K562 (cell line): ENCODE measurements at regions not wholly inside any gene's neighbourhood (a gene's known extent, or its start where the extent isn't known, plus 50 kb on each side); places are given as distances from the start of the nearest gene placed in this dataset.

Experiments used
- ATAC-seq: fragments of 200-7000 bp; cut with Tn5 transposase; 3 replicates; pipeline ENCODE4 v1.9.1; 2020; ENCODE audit warnings: moderate library complexity
- BruUV-seq: library from RNA; stranded (reverse); fragments of 400-500 nt; replicated peaks from 2 replicates; lab custom pipeline; 2021; lab: Mats Ljungman, UMichigan
- CTCF ChIA-PET: fragments of 300-600 bp; formaldehyde crosslinking; extraction: SDS; loops from one replicate; lab custom pipeline; 2021; ENCODE audit warnings: low intra/inter-chr PET ratio; lab: Yijun Ruan, JAX
- POLR2A ChIA-PET: fragments of 300-600, 350-650 bp; sonication (Branson Sonifier 250); formaldehyde crosslinking; extraction: SDS; loops from one replicate; lab custom pipeline; 2021; ENCODE audit warnings: antibody characterized with exemption, inconsistent platforms; lab: Yijun Ruan, JAX
- DNase-seq, 4 experiments: peaks; one replicate each; pipeline versions ENCODE4 v3.0.0 to v3.0.0-alpha.2; 2011 to 2018; ENCODE audit warnings: low spot score in 3 of 4, mixed read lengths in 3 of 4; ENCODE audit errors: extremely low read depth in 1 of 4
- FAIRE-seq: peaks from 2 replicates; lab custom pipeline; 2011; peaks lifted over from hg19 to GRCh38; lab: Jason Lieb, UNC
- H2AFZ ChIP-seq: 2 replicates; pipeline ENCODE4 v1.6.0; 2011; ENCODE audit warnings: low read depth, low read length, control low read depth, inconsistent platforms
- H3K27ac ChIP-seq: fragments of 200-600 bp; 3 replicates; pipeline ENCODE4 v1.8.0; 2011; ENCODE audit warnings: low read depth, mild to moderate bottlenecking, control low read depth, inconsistent platforms, low read length, moderate library complexity, mixed read lengths; ENCODE audit errors: extremely low read depth
- H3K27me3 ChIP-seq, 2 experiments: fragments of 300-600 bp in 1 of 2; 2 replicates in 1 of 2; 3 replicates in 1 of 2; pipeline versions ENCODE4 v1.6.0 to v1.8.0; 2011; ENCODE audit warnings: inconsistent platforms in 2 of 2, low read length in 2 of 2, mild to moderate bottlenecking in 1 of 2, mixed read lengths in 1 of 2, moderate library complexity in 1 of 2; ENCODE audit not compliant: control insufficient read depth in 2 of 2, insufficient read depth in 2 of 2
- H3K36me3 ChIP-seq: fragments of 300-600 bp; 3 replicates; pipeline ENCODE4 v1.8.0; 2011; ENCODE audit warnings: mild to moderate bottlenecking, low read length, inconsistent platforms; ENCODE audit not compliant: control insufficient read depth, insufficient read depth
- H3K4me1 ChIP-seq, 2 experiments: fragments of 200-600 bp in 1 of 2; replicated peaks in 1 of 2; 2 replicates in 1 of 2; 3 replicates in 1 of 2; pipeline versions ENCODE4 v1.5.1 to v1.8.0; 2011; ENCODE audit warnings: inconsistent platforms in 2 of 2, low read length in 2 of 2, mild to moderate bottlenecking in 1 of 2, mixed read lengths in 1 of 2, moderate library complexity in 1 of 2; ENCODE audit not compliant: control insufficient read depth in 2 of 2, insufficient read depth in 2 of 2
- H3K4me2 ChIP-seq: 2 replicates; pipeline ENCODE4 v1.6.1; 2011; ENCODE audit warnings: low read length, control low read depth, inconsistent platforms, mixed read lengths; ENCODE audit not compliant: insufficient read depth
- H3K4me3 ChIP-seq: fragments of 200-600 bp; sonication (generic), shearing (Covaris generic); 2 replicates; pipeline ENCODE4 v1.5.1; 2016; ENCODE audit warnings: control low read depth, inconsistent platforms
- H3K79me2 ChIP-seq: fragments of 200-600 bp; 3 replicates; pipeline ENCODE4 v1.8.0; 2011; ENCODE audit warnings: low read length, inconsistent platforms; ENCODE audit not compliant: control insufficient read depth, insufficient read depth
- H3K9ac ChIP-seq, 2 experiments: 2 replicates each; pipeline versions ENCODE4 v1.6.0 to v1.6.1; 2011; ENCODE audit warnings: low read depth in 2 of 2, low read length in 2 of 2, control low read depth in 1 of 2, inconsistent platforms in 1 of 2, mild to moderate bottlenecking in 1 of 2, mixed read lengths in 1 of 2; ENCODE audit not compliant: insufficient read depth in 1 of 2
- H3K9me1 ChIP-seq: one replicate; pipeline ENCODE4 v1.6.0; 2011; ENCODE audit warnings: inconsistent platforms, mild to moderate bottlenecking, low read length, moderate library complexity; ENCODE audit not compliant: control insufficient read depth, insufficient read depth
- H3K9me3 ChIP-seq: replicated peaks from 2 replicates; pipeline ENCODE4 v1.5.1; 2011; ENCODE audit warnings: low read depth, low read length, inconsistent platforms; ENCODE audit not compliant: control insufficient read depth, insufficient read depth
- H4K20me1 ChIP-seq: replicated peaks from 2 replicates; pipeline ENCODE4 v1.6.1; 2011; ENCODE audit warnings: low read length, inconsistent platforms, mixed read lengths; ENCODE audit not compliant: control insufficient read depth, insufficient read depth
- CTCF ChIP-seq, 3 experiments: IDR thresholded peaks in 2 of 3; conservative IDR thresholded peaks in 1 of 3; 2 replicates each; pipeline ENCODE4 v1.5.1; 2011 to 2012; ENCODE audit warnings: low read length in 3 of 3, mild to moderate bottlenecking in 3 of 3, control low read depth in 2 of 3, improper control_type of control experiment in 1 of 3, inconsistent platforms in 1 of 3, low read depth in 1 of 3, mixed read lengths in 1 of 3, moderate library complexity in 1 of 3; ENCODE audit not compliant: insufficient read depth in 2 of 3
- DACH1 ChIP-seq: fragments of 450-650 bp; IDR thresholded peaks from 2 replicates; pipeline ENCODE4 v1.6.1; 2018; ENCODE audit not compliant: partially characterized antibody
- FOXP1 ChIP-seq: sonication (generic); formaldehyde crosslinking; IDR thresholded peaks from 2 replicates; pipeline ENCODE4 v1.8.0; 2022; ENCODE audit warnings: mild to moderate bottlenecking, missing genetic modification reagents
- PATZ1 ChIP-seq: fragments of 250-450 bp; sonication (Bioruptor Pico); IDR thresholded peaks from 2 replicates; pipeline ENCODE4 v1.5.0; 2020; ENCODE audit warnings: mild to moderate bottlenecking, borderline replicate concordance
- RAD21 ChIP-seq, 2 experiments: fragments of 250-450 bp in 1 of 2; fragments of 450-650 bp in 1 of 2; sonication (Bioruptor Pico) in 1 of 2; formaldehyde crosslinking in 1 of 2; IDR thresholded peaks in 1 of 2; conservative IDR thresholded peaks in 1 of 2; 2 replicates each; pipeline versions ENCODE4 v1.4.0 to v1.8.0; 2020 to 2022; ENCODE audit warnings: mild to moderate bottlenecking in 2 of 2, moderate library complexity in 1 of 2
- SAFB2 ChIP-seq: fragments of 200-400 bp; formaldehyde crosslinking; IDR thresholded peaks from 2 replicates; pipeline ENCODE4 v1.6.1; 2018; ENCODE audit warnings: borderline replicate concordance, low read length, low read depth, moderate library complexity; ENCODE audit not compliant: severe bottlenecking
- SMC3 ChIP-seq: conservative IDR thresholded peaks from 2 replicates; pipeline ENCODE4 v1.6.1; 2011; ENCODE audit warnings: low read depth, low read length, improper control_type of control experiment; ENCODE audit not compliant: insufficient read depth
- SP1 ChIP-seq: sonication (generic); formaldehyde crosslinking; IDR thresholded peaks from 2 replicates; pipeline ENCODE4 v1.8.1; 2022; ENCODE audit warnings: mild to moderate bottlenecking, missing genetic modification reagents
- TCF3 ChIP-seq: sonication (generic); formaldehyde crosslinking; IDR thresholded peaks from 2 replicates; pipeline ENCODE4 v1.4.0; 2020; ENCODE audit warnings: mild to moderate bottlenecking, missing genetic modification reagents
- WGBS: fragments of 100-300 bp; shearing (Covaris generic); methylation state at CpG from one replicate; pipeline ENCODE4 v1.1.6; 2016; ENCODE audit warnings: low coverage, mixed read lengths; ENCODE audit not compliant: insufficient coverage; ENCODE audit errors: missing lambda C conversion rate; 5-methylcytosine and 5-hydroxymethylcytosine counted together
- in situ Hi-C: fragments of 300-500 bp; cut with MboI; formaldehyde crosslinking; loops from 4 replicates; pipeline ENCODE4 v1.15.0; 2018; ENCODE audit warnings: inconsistent platforms, mixed read lengths
- intact Hi-C: fragments of 100-400 bp; cut with micrococcal nuclease; formaldehyde crosslinking; loops from 2 replicates; pipeline ENCODE4 v1.14.2; 2022

DNA sequence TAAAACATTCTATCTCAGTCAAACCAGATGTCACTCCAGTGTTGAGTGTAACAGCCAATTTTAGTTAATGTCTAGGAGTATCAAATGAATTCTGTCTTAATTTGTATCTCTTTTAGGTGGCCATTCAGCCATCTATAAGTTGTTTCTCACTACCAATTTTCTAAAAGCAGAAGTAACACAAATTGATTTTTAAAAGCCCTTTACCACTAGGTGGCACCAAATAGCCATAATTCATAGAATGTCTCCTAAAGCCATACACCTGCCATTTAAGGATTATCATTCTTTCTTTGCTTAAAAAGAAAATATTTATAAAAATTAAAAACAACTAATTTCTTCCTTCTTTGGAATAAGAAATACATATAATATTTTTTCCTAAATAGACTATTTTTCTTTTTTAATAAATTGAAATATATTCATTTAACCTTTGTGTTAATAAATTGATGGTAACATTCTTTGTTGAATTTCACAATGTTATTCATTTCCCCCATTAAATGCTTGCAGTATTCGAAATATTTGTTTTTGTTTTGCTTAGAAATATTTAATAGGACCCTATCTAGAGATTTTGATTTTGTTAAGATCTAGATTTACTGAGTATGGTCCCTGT is 107.8 kb upstream of the PPP1R3A start:
- no TSS peak for BruUV-seq
- TF ChIP-seq SMC3: 0 out of 2 replicates have a peak, but pooled peaks have one; percentile 49
- no peak for TF ChIP-seq DACH1
- no peak for TF ChIP-seq SP1 (CRISPR knock-in tag)
- no peak for TF ChIP-seq FOXP1
- peak in 2 of 3 experiments; percentile 32 to 84; a peak in 4 of 6 replicates for TF ChIP-seq CTCF (IDR thresholded peaks at IDR 0.05 in 2 of 3, conservative IDR thresholded peaks at IDR 0.05 in 1 of 3; ENCODE audit: insufficient read depth in 2 of 3, low read depth in 1 of 3, low read length in 3 of 3)
- peak; percentile 83 to 86 for TF ChIP-seq RAD21 (CRISPR knock-in tag; conservative IDR thresholded peaks at IDR 0.05 in 1 of 2, IDR thresholded peaks at IDR 0.05 in 1 of 2)
- TF ChIP-seq TCF3 (CRISPR knock-in tag): no peak
- no peak for TF ChIP-seq SAFB2
- no peak for TF ChIP-seq PATZ1 (CRISPR knock-in tag)

More for the DNA sequence above, 107.8 kb upstream of the PPP1R3A start:
- Histone ChIP-seq H4K20me1 (no peaks in the 10 kb centered on the region), H3K9ac (no peak overlapping the region), H3K9me1 (no peaks in the 10 kb centered on the region), H3K4me2 (no peak overlapping the region), H3K4me3 (no peak overlapping the region), H3K36me3 (no peaks in the 10 kb centered on the region), H2AFZ (no peak overlapping the region), H3K27ac (no peak overlapping the region), H3K79me2 (no peaks in the 10 kb centered on the region), H3K27me3 (no peaks in the 10 kb centered on the region), H3K4me1 (no peaks in the 10 kb centered on the region), H3K9me3 (no peaks in the 10 kb centered on the region)
- DNase-seq: peak; percentile 50 to 80 (median 59)
- ChIA-PET POLR2A (no interaction called here), CTCF (no interaction called here)
- WGBS: 0% methylated on average over 1 of the region's 1 CpG
- intact Hi-C loops (loop anchor here (5.0 to 10.0 kb wide), 2 partner anchors 918 to 1886 kb away; no protein-coding TSS in a partner anchor), in situ Hi-C loops (no loop called here)
- peak; percentile 57 for FAIRE-seq
- peak; percentile 76 for ATAC-seq
